Fibroblast of pulmonary artery (primary cell): ENCODE measurements at regions not wholly inside any gene's neighbourhood (a gene's known extent, or its start where the extent isn't known, plus 50 kb on each side); places are given as distances from the start of the nearest gene placed in this dataset.

Source experiments
- DNase-seq: peaks from one replicate; pipeline ENCODE4 v3.0.0-alpha.2; 2010; ENCODE audit warnings: low read depth
- H3K4me3 ChIP-seq: replicated peaks from 2 replicates; pipeline ENCODE4 v1.5.1; 2011; ENCODE audit warnings: low read depth, mild to moderate bottlenecking, control low read depth, low read length, moderate library complexity
- TF ChIP-seq, protein P1 (sequence below): IDR thresholded peaks from 2 replicates; pipeline ENCODE4 v1.5.1; 2011; ENCODE audit warnings: mild to moderate bottlenecking, control low read depth, low read length, inconsistent platforms; ENCODE audit errors: missing control alignments

DNA sequence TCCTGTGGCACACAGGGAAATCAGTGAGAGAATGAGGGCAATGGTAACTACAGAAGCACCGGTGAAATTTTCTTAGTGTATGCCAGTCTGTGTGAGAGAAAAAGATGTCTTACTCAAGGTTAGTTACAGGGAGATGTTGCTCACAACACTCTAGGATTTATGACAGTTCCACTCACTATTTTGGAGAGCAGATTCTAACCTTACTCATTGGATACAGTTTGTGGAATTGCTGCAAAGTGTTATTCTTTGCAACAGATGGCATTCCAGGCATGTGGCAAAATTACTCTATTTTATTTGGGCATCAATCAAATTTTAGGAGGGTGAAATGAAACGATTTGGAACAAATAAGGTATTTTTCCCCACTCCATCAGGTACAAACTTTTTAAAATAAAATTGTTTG, 449.1 kb downstream of the PIK3C3 start:
- H3K4me3 ChIP-seq: no peak overlapping the region

DNA sequence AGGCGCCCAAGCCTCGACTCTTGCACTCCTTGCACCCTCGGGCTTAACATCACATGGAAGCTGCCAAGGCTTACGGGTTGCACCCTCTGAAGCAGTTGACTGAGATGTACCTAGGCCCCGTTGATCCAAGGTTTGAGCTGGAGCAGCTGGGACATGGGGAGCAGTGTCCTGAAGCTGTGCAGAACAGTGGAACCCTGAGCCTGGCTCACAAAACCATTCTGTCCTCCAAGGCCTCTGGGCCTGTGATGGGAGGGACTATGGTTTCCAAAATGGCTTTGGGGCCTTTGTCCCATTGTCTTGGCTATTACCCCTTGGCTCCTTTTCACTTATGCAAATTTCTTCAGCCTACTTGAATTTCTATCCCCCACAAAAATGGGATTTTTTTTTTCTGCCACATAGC, 454.0 kb downstream of the PIK3C3 start:
- DNase-seq: no peak
- TF ChIP-seq, protein P1, sequence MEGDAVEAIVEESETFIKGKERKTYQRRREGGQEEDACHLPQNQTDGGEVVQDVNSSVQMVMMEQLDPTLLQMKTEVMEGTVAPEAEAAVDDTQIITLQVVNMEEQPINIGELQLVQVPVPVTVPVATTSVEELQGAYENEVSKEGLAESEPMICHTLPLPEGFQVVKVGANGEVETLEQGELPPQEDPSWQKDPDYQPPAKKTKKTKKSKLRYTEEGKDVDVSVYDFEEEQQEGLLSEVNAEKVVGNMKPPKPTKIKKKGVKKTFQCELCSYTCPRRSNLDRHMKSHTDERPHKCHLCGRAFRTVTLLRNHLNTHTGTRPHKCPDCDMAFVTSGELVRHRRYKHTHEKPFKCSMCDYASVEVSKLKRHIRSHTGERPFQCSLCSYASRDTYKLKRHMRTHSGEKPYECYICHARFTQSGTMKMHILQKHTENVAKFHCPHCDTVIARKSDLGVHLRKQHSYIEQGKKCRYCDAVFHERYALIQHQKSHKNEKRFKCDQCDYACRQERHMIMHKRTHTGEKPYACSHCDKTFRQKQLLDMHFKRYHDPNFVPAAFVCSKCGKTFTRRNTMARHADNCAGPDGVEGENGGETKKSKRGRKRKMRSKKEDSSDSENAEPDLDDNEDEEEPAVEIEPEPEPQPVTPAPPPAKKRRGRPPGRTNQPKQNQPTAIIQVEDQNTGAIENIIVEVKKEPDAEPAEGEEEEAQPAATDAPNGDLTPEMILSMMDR: no peak
- H3K4me3 ChIP-seq: no peak overlapping the region

More for the DNA sequence above, 449.1 kb downstream of the PIK3C3 start:
- no peak for DNase-seq
- TF ChIP-seq, protein P1: no peak

DNA sequence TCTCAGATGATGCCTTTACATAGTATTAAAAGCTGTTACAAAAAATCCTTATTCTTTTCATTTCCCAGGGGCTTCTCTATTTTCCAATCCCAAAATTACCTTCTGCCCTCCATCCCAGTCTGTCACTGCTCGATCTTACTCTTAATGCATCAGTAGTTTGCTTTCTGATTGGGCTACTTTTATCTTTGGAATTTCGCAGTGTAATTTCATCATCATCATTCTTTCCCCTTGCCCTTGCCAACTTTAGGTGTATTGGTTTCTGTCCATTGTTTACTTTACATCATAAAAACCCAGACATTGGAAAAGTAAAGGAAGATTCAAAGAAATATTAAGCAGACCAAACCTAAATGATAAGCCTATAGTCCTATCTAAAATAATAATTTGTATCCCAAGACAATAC, 457.2 kb downstream of the PIK3C3 start:
- no peak overlapping the region for H3K4me3 ChIP-seq
- TF ChIP-seq, protein P1: no peak
- DNase-seq: peak; percentile 26

DNA sequence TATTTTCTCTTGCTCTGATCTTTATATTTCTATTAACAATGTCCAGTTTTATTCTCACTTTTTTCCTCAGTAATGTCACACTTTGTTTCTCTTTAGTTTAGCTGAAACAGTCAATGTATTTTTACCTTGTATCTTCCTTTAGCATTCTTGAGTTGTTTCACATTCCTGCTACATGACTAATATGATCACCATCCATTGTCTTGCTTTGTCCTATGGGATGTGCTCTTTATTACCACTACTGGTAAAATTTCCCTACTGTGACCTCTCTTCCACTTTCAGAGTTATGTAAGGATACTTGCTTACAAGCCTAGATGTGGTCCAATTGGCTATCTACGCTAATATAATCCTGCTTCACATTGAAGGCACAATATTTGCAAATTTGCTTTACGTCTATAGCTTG, 457.9 kb downstream of the PIK3C3 start:
- TF ChIP-seq, protein P1: no peak
- H3K4me3 ChIP-seq: no peak overlapping the region
- DNase-seq: peak; percentile 53

DNA sequence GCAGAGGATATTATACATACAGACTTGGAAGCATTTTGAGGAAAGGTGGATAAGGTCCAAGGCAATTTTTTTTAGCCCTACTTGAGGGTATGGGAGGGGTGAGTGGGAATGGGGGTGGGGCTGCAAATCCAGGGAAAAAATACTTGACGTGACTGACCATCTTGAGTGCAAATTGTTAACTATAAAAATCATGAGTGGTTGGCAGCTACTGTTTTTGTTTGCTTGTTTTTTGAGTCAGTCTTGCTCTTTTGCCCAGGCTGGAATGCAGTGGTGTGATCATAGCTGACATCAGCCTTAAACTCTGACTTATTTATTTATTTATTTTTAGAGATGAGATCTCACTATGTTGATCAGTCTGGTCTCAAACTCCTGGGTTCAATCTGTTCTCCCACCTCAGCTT, 458.8 kb downstream of the PIK3C3 start:
- H3K4me3 ChIP-seq: no peak overlapping the region
- TF ChIP-seq, protein P1: no peak
- DNase-seq: peak; percentile 11

DNA sequence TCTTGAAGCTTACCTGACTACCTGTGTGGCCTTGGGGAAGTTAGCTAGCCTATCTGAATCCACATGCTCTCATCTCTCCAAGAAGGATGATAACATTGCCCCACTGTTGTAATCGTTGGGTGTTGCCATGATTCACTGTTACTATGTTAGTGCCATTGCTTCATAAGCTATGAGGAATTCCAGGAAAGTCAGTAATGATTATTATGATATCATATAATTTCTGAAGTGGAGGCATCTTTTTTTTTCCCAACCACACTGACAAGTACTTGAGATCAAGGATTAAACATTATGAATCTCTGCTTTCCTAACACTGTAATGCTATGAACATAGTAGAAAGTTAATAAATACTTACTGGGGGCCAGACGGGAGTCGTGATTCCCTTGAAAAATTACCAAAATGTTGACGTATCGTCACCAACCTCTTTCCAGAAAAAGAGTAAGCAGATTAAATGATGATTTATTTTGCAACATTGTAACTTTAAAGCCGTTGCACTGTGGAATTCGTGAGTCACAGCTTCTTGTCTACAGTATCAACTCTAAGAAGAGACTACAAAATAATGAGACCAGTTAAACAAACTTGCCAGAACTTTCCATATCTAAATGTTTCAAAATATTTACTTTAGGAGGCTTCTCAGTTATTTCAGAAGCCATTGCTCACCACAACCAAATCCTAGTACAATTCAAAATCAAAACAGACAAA, 459.9 kb downstream of the PIK3C3 start:
- peak; percentile 71 for DNase-seq
- no peak overlapping the region for H3K4me3 ChIP-seq
- TF ChIP-seq, protein P1: no peak

DNA sequence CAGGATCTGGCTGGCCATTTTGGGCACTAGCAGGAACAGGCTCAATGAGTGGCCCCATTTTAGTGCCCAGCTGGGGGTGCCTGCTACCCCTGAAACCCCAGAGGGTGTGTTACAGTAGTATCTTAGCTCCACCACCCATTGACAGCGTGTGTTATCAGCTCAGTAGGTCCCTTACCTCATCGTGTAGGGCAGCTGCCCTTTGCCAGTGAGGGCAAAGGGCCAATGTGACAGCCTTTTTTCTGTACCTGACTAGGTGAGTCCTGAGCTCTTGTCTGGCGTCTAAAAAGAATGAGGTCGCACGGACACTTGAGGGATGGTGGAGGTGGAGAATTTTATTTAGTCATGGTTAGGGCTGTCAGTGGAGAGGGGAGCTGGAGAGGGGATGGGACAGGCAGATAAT, 462.2 kb downstream of the PIK3C3 start:
- H3K4me3 ChIP-seq: no peak overlapping the region
- DNase-seq: no peak
- TF ChIP-seq, protein P1: no peak
